DOHH2 (cell line): ENCODE measurements at regions not wholly inside any gene's neighbourhood (a gene's known extent, or its start where the extent isn't known, plus 50 kb on each side); places are given as distances from the start of the nearest gene placed in this dataset.

Source experiments
- EZH2phosphoT487 ChIP-seq: fragments of 200-600 bp; sonication (generic); IDR thresholded peaks from 2 replicates; pipeline ENCODE4 v1.6.1; 2017; ENCODE audit warnings: borderline replicate concordance, mild to moderate bottlenecking, antibody characterized with exemption, low read length, moderate library complexity, mixed read lengths
- TF ChIP-seq, protein P1 (sequence below): fragments of 200-600 bp; sonication (generic); IDR thresholded peaks from one replicate; pipeline ENCODE4 v1.5.1; 2014; ENCODE audit warnings: antibody characterized with exemption, mild to moderate bottlenecking, low read depth, low read length; ENCODE audit not compliant: poor library complexity, severe bottlenecking

DNA sequence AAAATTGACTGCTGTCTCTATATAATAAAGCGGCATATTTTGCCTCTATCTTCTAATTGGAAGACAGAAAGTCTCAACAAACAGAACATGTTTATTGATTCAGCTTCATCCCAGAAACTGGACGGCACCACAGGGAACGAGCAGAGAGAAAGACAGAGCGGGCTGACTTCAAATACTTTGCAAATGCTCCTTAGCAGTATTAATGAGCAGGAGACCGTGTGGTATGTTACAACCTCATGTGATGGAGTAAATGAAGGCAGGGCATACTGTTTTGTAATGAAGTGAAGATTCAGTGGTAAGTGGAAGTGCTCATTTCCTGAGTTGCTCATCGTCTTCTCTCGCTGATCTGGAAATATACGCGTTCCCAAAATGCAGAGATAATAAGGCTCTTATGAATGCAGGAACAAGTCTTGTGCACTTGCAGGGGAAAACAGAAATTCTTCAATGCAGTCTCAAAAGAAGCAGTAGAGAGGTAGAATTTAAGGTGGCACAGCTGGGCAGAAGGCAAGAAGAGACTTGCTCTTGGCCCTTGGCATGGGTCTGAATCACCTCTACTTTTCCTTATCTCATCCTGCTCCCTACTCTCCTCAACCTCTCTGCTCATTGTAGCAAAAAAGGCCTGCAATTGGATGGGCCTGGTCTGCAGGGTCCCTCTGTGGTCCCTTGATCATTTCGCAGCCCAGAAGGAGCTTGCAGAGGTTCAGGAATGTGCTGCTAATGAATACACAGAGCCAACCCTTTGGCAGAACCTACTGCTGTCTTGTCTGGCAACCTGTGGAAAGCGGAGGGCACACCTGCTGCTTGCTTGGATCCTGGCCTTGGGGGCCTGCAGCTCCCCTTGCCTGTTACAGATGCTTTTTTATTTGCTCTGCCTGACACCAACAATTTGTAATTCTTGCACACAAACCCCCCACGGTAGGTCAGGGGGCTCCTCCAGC lies 604.9 kb upstream of the CFAP20DC start:
- TF ChIP-seq, protein P1, sequence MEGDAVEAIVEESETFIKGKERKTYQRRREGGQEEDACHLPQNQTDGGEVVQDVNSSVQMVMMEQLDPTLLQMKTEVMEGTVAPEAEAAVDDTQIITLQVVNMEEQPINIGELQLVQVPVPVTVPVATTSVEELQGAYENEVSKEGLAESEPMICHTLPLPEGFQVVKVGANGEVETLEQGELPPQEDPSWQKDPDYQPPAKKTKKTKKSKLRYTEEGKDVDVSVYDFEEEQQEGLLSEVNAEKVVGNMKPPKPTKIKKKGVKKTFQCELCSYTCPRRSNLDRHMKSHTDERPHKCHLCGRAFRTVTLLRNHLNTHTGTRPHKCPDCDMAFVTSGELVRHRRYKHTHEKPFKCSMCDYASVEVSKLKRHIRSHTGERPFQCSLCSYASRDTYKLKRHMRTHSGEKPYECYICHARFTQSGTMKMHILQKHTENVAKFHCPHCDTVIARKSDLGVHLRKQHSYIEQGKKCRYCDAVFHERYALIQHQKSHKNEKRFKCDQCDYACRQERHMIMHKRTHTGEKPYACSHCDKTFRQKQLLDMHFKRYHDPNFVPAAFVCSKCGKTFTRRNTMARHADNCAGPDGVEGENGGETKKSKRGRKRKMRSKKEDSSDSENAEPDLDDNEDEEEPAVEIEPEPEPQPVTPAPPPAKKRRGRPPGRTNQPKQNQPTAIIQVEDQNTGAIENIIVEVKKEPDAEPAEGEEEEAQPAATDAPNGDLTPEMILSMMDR = no peak
- TF ChIP-seq EZH2phosphoT487 = no peak
